GM19239 (cell line): ENCODE measurements at regions not wholly inside any gene's neighbourhood (a gene's known extent, or its start where the extent isn't known, plus 50 kb on each side); places are given as distances from the start of the nearest gene placed in this dataset.

Experiments
- DNase-seq: peaks from one replicate; pipeline ENCODE4 v3.0.0; 2011; ENCODE audit warnings: low spot score; ENCODE audit not compliant: insufficient read length
- FAIRE-seq: peaks from 2 replicates; lab custom pipeline; 2011; peaks lifted over from hg19 to GRCh38; lab: Jason Lieb, UNC

DNA sequence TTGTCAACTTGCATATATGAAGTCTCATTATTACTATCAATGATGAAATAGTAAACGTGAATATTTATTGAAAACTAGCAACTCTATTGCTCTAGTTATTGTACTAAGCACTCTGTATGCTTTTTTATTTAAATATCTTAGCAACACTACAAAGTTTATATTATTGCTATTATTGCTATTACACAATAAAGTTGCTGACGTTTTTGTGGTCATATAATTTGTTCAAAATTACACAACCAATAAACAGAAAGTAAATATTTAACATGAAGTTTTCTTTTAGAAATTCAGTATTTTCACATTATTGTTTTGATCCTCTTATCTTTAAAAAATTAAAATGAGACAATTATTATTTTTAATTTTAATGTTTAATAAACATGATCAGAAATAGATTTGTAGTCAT, 1521.1 kb upstream of the PCDH7 start:
- no peak for FAIRE-seq
- DNase-seq = no peak

- DNase-seq (no peak), FAIRE-seq (no peak)
These were observed 1520.7 kb upstream of the PCDH7 start for GRCh38 chr4:29199485-29199884.

DNA sequence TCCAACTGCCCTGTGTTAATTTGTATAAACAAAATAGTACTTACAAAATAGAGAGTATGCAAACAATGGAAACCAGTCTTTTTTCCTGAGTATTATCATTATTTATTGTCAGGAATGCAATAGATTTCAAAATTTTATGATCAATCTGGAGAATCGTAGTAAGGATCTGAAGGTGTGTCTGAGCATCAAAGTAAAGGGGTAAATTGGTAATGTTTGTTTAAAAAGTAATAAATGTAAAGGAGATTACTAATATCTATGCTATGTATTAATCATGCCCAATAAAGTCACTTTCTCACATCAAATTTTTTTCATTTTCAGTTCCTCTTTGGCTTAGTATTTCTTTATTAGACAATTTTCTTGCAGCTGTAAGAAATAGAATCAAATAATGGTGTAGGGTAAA, 1507.1 kb upstream of the PCDH7 start:
- DNase-seq (no peak), FAIRE-seq (no peak)

DNA sequence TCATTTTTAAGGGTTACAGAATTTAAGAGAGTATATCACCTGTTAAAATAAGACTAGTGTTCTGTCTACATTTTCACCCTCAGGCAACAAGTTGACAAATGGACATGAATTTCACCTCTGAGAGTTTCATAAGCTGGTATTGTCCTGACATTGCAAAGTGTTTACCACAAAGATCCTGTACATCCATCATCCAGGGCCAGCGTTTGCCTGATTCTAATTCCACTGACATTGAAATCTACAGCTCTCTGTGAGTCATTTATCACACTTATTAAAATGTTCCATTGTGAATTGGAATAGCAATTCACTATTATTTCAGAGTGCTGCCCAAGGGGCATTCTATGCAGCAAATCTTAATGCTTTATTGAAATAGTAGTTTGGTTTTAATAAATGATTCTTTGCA, 1499.4 kb upstream of the PCDH7 start:
- FAIRE-seq = no peak

GRCh38 chr4:29224911-29225310, 1495.3 kb upstream of the PCDH7 start:
- DNase-seq (no peak), FAIRE-seq (no peak)

More for the DNA sequence above, 1499.4 kb upstream of the PCDH7 start:
- no peak for DNase-seq

GRCh38 chr4:29240641-29241040, 1479.5 kb upstream of the PCDH7 start:
- DNase-seq (no peak), FAIRE-seq (no peak)

GRCh38 chr4:29243054-29243453, 1477.1 kb upstream of the PCDH7 start:
- FAIRE-seq = no peak
- DNase-seq = no peak

GRCh38 chr4:29243851-29244250, 1476.3 kb upstream of the PCDH7 start:
- no peak for FAIRE-seq

DNA sequence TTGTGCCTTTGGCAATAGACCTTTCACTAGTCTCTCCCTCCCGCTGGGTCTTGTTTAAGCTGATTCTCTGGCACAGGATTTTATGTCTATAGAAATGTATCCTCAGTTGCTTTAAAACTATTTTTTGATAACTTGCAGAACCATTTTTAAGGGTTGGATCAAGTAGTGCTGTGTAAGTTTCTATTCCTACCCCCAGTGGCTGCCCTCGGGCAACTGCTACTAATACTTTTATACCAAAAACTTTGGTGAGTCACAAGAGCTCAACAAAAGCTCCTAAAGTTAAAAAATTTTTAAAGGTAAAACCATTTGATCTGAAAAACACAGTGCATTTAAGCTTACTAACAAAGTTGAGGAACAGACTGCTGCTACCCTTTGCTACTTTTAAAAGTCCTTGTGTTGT, 1460.6 kb upstream of the PCDH7 start:
- DNase-seq = no peak
- FAIRE-seq = no peak

More at GRCh38 chr4:29243851-29244250, 1476.3 kb upstream of the PCDH7 start:
- DNase-seq = no peak

DNA sequence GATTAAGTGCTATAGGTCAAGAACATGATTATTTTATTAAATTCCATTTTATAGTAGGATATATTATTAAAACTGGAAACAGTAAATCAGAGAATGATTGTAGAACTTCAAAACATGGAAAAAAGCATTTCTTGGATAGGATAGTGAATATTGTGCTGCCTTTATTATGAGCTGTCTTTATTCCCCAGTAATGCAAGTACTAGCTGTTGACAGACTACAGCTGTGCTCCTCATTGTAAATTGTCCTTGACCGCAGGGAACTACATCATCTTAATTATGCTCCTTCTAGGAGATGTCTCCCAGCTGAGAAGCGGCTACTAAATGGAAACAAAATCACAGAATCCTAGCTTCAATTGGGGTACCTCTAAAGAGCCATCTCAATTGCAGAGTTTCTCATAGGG, 1457.2 kb upstream of the PCDH7 start:
- DNase-seq (no peak), FAIRE-seq (no peak)

DNA sequence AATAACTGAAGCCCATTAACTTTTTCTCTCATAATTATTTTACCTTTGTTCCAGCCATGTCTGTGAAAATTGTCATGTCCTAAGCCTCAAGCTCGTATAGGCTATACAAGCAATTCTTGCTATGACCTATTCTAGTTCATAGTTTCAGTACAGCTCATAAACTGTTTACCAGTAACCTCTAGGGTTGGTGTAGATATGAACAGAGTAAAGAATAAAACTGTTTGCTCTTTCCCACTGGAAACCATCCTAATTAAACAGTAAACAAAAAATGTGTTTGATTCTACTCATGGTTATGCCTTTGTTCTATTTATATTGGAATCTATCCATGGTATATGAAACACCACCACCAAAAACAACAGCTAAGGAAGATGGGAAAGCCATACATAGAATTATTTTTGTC, 1444.0 kb upstream of the PCDH7 start:
- DNase-seq (no peak), FAIRE-seq (peak; percentile 31)

DNA sequence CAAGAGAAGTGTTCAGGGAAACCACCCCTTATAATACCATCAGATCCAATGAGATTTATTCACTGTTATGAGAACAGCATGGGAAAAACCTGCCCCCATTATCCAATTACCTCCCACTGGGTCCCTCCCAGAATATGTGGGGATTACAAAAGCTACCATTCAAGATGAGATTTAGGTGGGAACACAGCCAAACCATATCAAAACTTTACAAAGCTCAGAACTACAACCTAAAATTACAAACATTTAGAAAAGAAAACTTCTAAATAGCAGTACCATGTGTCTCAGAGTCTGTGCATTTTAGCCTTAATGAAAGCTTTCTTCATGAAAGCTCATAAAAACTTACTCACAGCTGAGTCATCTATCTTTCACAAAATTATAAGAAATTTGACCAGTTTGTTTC, 1442.8 kb upstream of the PCDH7 start:
- no peak for FAIRE-seq
- DNase-seq = no peak

GRCh38 chr4:29278585-29278984, 1441.6 kb upstream of the PCDH7 start:
- DNase-seq (no peak), FAIRE-seq (no peak)

GRCh38 chr4:29289118-29289517, 1431.1 kb upstream of the PCDH7 start:
- DNase-seq (no peak), FAIRE-seq (no peak)

DNA sequence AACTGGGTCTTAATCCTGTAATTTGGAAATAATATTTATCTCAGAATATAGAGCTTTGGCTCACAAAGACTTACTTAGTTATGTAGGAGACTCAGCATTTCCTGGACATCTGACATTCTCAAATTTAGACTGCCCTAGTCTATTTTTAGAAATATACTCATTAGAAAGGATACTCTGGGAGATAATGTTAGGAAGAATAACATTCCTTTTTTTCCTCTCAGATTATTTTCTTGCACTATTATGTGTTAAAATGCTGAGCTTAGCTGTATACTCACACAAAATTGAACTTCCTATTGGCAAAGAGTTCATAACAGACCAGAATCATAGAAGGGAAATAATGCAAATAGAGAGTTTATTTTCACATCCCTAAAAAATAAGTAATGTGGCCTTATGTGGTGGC, 1424.9 kb upstream of the PCDH7 start:
- DNase-seq = no peak

DNA sequence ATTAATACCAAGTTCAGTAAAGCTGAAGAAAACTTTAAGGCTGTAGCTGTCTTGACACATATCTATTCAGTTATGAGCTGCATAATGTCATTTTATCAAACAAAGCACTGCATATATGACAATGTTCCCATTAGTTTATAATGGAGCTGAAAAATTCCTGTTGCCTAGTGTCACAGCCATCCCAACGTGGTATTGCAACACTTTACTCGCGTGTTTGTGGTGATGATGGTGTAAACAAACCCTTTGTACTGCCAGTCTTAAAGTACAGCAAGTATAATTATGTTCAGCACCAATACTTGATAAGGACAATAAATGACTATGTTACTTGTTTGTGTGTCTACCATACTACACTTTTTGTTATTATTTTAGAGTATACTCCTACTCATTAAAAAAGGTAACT, 1415.6 kb upstream of the PCDH7 start:
- no peak for FAIRE-seq
- no peak for DNase-seq

More for the DNA sequence above, 1424.9 kb upstream of the PCDH7 start:
- no peak for FAIRE-seq

DNA sequence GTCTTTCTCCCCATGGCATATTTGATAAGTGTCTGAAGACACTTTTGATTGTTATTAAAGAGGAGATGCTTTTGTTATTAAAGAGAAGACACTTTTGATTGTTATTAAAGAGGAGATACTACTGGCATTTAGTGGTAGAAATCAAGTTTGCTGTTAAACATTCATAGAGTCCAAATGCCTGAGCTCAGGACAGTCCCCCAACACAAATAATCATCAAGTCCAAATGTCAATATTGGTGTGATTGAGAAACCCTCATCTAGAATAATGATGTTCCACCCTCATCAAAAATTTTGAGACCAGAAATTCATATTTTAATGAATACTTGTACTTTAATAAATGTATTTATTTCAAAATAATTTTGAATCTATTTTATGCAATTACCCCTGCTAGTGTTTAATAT, 1412.9 kb upstream of the PCDH7 start:
- no peak for FAIRE-seq
- no peak for DNase-seq

DNA sequence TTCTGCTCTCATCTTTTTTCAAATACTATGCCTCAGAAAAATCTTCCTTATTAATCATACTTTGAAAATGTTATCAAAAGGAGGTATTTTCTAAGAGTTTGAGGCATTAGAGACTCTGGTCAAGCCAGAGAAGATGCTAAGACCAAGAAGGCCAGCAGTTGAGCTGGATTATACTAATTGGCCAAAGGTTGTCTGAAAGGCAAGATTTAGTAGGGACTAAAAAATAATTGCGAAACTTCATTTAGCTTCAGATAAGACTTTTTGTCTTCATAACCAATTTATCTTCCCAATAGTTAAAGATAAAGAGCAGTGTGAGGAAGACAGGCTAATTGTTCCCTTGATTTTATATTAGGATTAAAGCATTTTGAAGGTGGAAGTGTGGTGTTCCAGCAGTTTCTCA, 1412.4 kb upstream of the PCDH7 start:
- DNase-seq (no peak), FAIRE-seq (no peak)

GRCh38 chr4:29309050-29309449, 1411.1 kb upstream of the PCDH7 start:
- FAIRE-seq (no peak), DNase-seq (no peak)

DNA sequence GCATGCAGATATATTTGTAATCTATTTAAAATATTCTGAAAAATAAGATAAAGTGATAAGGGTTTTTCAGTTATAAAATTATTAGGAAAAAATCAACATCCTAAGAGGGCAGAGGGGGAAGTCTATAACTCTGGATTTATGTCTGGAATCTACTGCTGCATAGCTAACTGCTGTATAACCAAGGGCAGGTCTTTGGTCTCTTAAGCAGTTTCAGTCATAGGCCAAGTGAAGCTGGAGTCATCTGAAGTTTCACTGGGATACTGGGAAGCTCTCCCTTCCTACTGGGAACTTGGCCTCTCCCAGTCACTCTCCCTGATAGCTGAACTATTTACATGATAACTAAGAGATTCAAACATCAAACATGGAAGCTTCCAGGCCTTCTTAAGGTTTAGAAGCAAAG, 1409.9 kb upstream of the PCDH7 start:
- DNase-seq = no peak

DNA sequence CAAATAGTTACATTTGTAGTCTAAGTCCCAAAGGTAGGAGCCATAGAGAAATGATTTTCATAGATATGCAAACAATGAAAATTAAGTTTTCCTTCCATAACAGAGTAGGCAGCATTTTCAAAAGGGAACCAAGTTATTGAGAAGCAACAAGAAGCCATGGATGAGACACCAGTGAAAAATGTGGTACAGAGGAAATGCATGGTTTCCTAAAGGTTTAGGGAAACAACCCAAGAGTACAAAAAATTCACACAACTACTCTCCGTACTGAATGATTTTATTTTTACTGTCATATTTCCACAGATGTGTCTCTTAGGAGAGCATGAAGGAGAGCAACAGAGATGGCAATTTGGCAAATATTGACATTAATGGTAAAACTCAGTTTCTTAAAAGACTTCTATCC, 1408.9 kb upstream of the PCDH7 start:
- no peak for DNase-seq

More for the DNA sequence above, 1409.9 kb upstream of the PCDH7 start:
- FAIRE-seq = no peak

DNA sequence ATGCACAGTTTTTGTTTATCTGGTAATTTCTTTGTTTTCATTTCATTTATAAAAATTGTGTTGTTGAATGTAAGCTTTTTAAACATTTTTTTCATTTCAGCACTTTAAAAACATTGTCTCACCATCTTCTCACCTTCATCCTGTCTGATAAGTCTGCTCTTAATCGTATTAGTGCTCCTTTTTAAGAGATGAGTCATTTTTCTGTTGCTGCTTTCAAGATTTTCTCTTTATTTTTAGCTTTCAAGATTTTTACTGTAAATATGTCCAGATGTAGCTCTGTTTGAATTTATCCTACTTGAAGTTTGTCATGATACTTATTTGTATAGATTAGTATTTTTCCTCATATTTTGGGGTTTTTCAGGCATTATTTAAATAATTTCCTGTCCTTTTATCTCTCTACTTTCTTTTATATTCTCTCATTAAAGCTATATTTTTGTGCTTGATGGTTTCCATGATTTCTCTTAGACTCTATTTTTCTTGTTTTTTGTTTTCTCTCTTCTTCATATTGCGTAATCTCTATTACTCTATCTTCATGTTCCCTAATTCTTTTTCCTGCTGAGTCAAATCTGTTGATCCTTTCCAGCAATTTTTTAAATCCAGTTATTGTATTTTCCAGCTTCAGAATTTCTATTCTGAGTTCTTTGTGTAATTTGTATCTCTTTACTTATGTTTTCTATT, 1400.4 kb upstream of the PCDH7 start:
- FAIRE-seq (no peak), DNase-seq (no peak)

More for the DNA sequence above, 1408.9 kb upstream of the PCDH7 start:
- FAIRE-seq = no peak
